HEK293 (cell line): ENCODE measurements at regions not wholly inside any gene's neighbourhood (a gene's known extent, or its start where the extent isn't known, plus 50 kb on each side); places are given as distances from the start of the nearest gene placed in this dataset.

Experiments used
- CTCF ChIA-PET: fragments of 350-600 bp; formaldehyde crosslinking; extraction: SDS; loops from one replicate; lab custom pipeline; 2021; ENCODE audit warnings: antibody characterized with exemption; lab: Yijun Ruan, JAX
- POLR2A ChIA-PET: fragments of 300-600 bp; formaldehyde crosslinking; extraction: SDS; loops from one replicate; lab custom pipeline; 2020; ENCODE audit warnings: antibody characterized with exemption, inconsistent platforms; lab: Yijun Ruan, JAX
- H3K27ac ChIP-seq: fragments of 200-500 bp; sonication (Bioruptor generic); 2 replicates; pipeline ENCODE4 v1.5.1; 2014; ENCODE audit warnings: low read depth, low read length, control low read depth, inconsistent platforms; ENCODE audit errors: extremely low read depth
- H3K36me3 ChIP-seq, 2 experiments: fragments of 200-500 bp in 1 of 2; sonication (Bioruptor generic) in 1 of 2; 1 replicate in 1 of 2; 2 replicates in 1 of 2; pipeline ENCODE4 v1.5.1; 2014 to 2017; ENCODE audit warnings: inconsistent platforms in 2 of 2, low read length in 2 of 2; ENCODE audit not compliant: control insufficient read depth in 2 of 2, insufficient read depth in 1 of 2
- H3K4me1 ChIP-seq: fragments of 200-500 bp; sonication (Bioruptor generic); 2 replicates; pipeline ENCODE4 v1.5.1; 2014; ENCODE audit warnings: mild to moderate bottlenecking, low read length, inconsistent platforms; ENCODE audit not compliant: control insufficient read depth, insufficient read depth
- H3K4me3 ChIP-seq: 2 replicates; pipeline ENCODE4 v1.5.1; 2011; ENCODE audit warnings: low read depth, mild to moderate bottlenecking, control low read depth, low read length, moderate library complexity
- H3K9me3 ChIP-seq: fragments of 200-500 bp; sonication (Bioruptor generic); 2 replicates; pipeline ENCODE4 v1.5.1; 2014; ENCODE audit warnings: low read depth, low read length, inconsistent platforms; ENCODE audit not compliant: control insufficient read depth, insufficient read depth
- HOXD13 ChIP-seq: sonication (generic); formaldehyde crosslinking; IDR thresholded peaks from 2 replicates; pipeline ENCODE4 v1.8.0; 2022; ENCODE audit warnings: missing genetic modification reagents, borderline replicate concordance
- MYNN ChIP-seq: fragments of 450-650 bp; formaldehyde crosslinking; IDR thresholded peaks from 2 replicates; pipeline ENCODE4 v1.5.1; 2016; ENCODE audit warnings: missing biosample characterization, missing genetic modification characterization, borderline replicate concordance
- SCRT2 ChIP-seq: fragments of 450-650 bp; formaldehyde crosslinking; IDR thresholded peaks from 2 replicates; pipeline ENCODE4 v1.5.1; 2016; ENCODE audit warnings: missing biosample characterization, missing genetic modification characterization
- YY2 ChIP-seq: fragments of 450-650 bp; formaldehyde crosslinking; IDR thresholded peaks from 2 replicates; pipeline ENCODE4 v1.5.1; 2016; ENCODE audit warnings: missing biosample characterization, missing genetic modification characterization
- ZBTB21 ChIP-seq: fragments of 450-650 bp; formaldehyde crosslinking; IDR thresholded peaks from 2 replicates; pipeline ENCODE4 v1.5.1; 2017; ENCODE audit warnings: missing biosample characterization, missing genetic modification characterization
- ZBTB6 ChIP-seq: fragments of 450-650 bp; formaldehyde crosslinking; IDR thresholded peaks from 2 replicates; pipeline ENCODE4 v1.5.1; 2017; ENCODE audit warnings: missing biosample characterization, missing genetic modification characterization
- ZBTB8A ChIP-seq: fragments of 450-650 bp; formaldehyde crosslinking; IDR thresholded peaks from 2 replicates; pipeline ENCODE4 v1.5.1; 2016; ENCODE audit warnings: missing biosample characterization, missing genetic modification characterization
- ZFP3 ChIP-seq: fragments of 450-650 bp; formaldehyde crosslinking; IDR thresholded peaks from 2 replicates; pipeline ENCODE4 v1.5.1; 2016; ENCODE audit warnings: low read depth, missing biosample characterization, missing genetic modification characterization
- ZIC2 ChIP-seq: fragments of 450-650 bp; formaldehyde crosslinking; IDR thresholded peaks from 2 replicates; pipeline ENCODE4 v1.5.1; 2016; ENCODE audit warnings: missing biosample characterization, missing genetic modification characterization
- ZNF133 ChIP-seq: fragments of 450-650 bp; formaldehyde crosslinking; IDR thresholded peaks from 2 replicates; pipeline ENCODE4 v1.5.1; 2016; ENCODE audit warnings: missing biosample characterization, missing genetic modification characterization
- ZNF140 ChIP-seq: fragments of 450-650 bp; formaldehyde crosslinking; IDR thresholded peaks from 2 replicates; pipeline ENCODE4 v1.5.1; 2016; ENCODE audit warnings: missing biosample characterization, missing genetic modification characterization
- ZNF146 ChIP-seq: fragments of 450-650 bp; formaldehyde crosslinking; IDR thresholded peaks from 2 replicates; pipeline ENCODE4 v1.5.1; 2016; ENCODE audit warnings: missing biosample characterization, missing genetic modification characterization
- ZNF169 ChIP-seq: fragments of 450-650 bp; formaldehyde crosslinking; IDR thresholded peaks from 2 replicates; pipeline ENCODE4 v1.5.1; 2016; ENCODE audit warnings: missing biosample characterization, missing genetic modification characterization
- ZNF221 ChIP-seq: fragments of 450-650 bp; formaldehyde crosslinking; IDR thresholded peaks from 2 replicates; pipeline ENCODE4 v1.5.1; 2017; ENCODE audit warnings: missing biosample characterization, missing genetic modification characterization, borderline replicate concordance
- ZNF23 ChIP-seq: fragments of 450-650 bp; formaldehyde crosslinking; IDR thresholded peaks from 2 replicates; pipeline ENCODE4 v1.5.1; 2016; ENCODE audit warnings: missing biosample characterization, missing genetic modification characterization, borderline replicate concordance
- ZNF302 ChIP-seq: fragments of 450-650 bp; formaldehyde crosslinking; IDR thresholded peaks from 2 replicates; pipeline ENCODE4 v1.5.1; 2016; ENCODE audit warnings: missing biosample characterization, missing genetic modification characterization, low read depth
- ZNF488 ChIP-seq: fragments of 450-650 bp; formaldehyde crosslinking; IDR thresholded peaks from 2 replicates; pipeline ENCODE4 v1.5.1; 2016; ENCODE audit warnings: missing biosample characterization, missing genetic modification characterization
- ZNF513 ChIP-seq: fragments of 450-650 bp; IDR thresholded peaks from 2 replicates; pipeline ENCODE4 v1.5.1; 2018; ENCODE audit warnings: missing biosample characterization, missing genetic modification characterization
- ZNF555 ChIP-seq: fragments of 450-650 bp; formaldehyde crosslinking; conservative IDR thresholded peaks from 2 replicates; pipeline ENCODE4 v1.5.1; 2017; ENCODE audit warnings: missing biosample characterization, mild to moderate bottlenecking, missing genetic modification characterization, inconsistent platforms
- ZNF585B ChIP-seq: fragments of 450-650 bp; formaldehyde crosslinking; IDR thresholded peaks from 2 replicates; pipeline ENCODE4 v1.5.1; 2016; ENCODE audit warnings: missing biosample characterization, missing genetic modification characterization
- ZNF629 ChIP-seq: fragments of 450-650 bp; formaldehyde crosslinking; IDR thresholded peaks from 2 replicates; pipeline ENCODE4 v1.5.1; 2017; ENCODE audit warnings: missing biosample characterization, missing genetic modification characterization
- ZNF645 ChIP-seq: fragments of 450-650 bp; formaldehyde crosslinking; IDR thresholded peaks from 2 replicates; pipeline ENCODE4; 2016; ENCODE audit warnings: missing biosample characterization, missing genetic modification characterization
- ZNF747 ChIP-seq: fragments of 450-650 bp; formaldehyde crosslinking; IDR thresholded peaks from 2 replicates; pipeline ENCODE4 v1.5.1; 2016; ENCODE audit warnings: missing biosample characterization, missing genetic modification characterization

GRCh38 chr6:144957236-144957937 lies 672.3 kb downstream of the UTRN start (continued):
- TF ChIP-seq ZNF645 (tag by site-specific recombination) = no peak
- no peak for TF ChIP-seq ZNF585B (tag by site-specific recombination)

- TF ChIP-seq ZNF146 (tag by site-specific recombination) = no peak
- TF ChIP-seq ZNF513 (tag by site-specific recombination) = no peak
- no peak for TF ChIP-seq ZNF221
- POLR2A ChIA-PET = no interaction called here
- CTCF ChIA-PET = interaction anchor here (0.5 kb wide), 1 partner anchor 656 kb away, joined by 3 read pairs; no protein-coding TSS in a partner anchor
- no peak overlapping the region for H3K27ac ChIP-seq
- H3K4me1 ChIP-seq = no peaks in the 10 kb centered on the region
- no peaks in the 10 kb centered on the region for H3K9me3 ChIP-seq
- H3K36me3 ChIP-seq = no peaks in the 10 kb centered on the region
- no peak overlapping the region for H3K4me3 ChIP-seq
These were observed 684.0 kb downstream of the UTRN start for GRCh38 chr6:144969154-144969553.

GRCh38 chr6:144969602-144970272 lies 684.6 kb downstream of the UTRN start:
- Histone ChIP-seq H3K4me1 (no peaks in the 10 kb centered on the region), H3K36me3 (no peaks in the 10 kb centered on the region), H3K9me3 (no peaks in the 10 kb centered on the region), H3K27ac (no peak overlapping the region), H3K4me3 (no peak overlapping the region)
- ChIA-PET POLR2A (no interaction called here), CTCF (no interaction called here)
- no peak for TF ChIP-seq ZBTB8A
- no peak for TF ChIP-seq YY2 (tag by site-specific recombination)
- TF ChIP-seq ZBTB6 (tag by site-specific recombination) = no peak
- TF ChIP-seq ZNF555 (tag by site-specific recombination) = no peak
- no peak for TF ChIP-seq ZNF169
- TF ChIP-seq ZBTB21 (tag by site-specific recombination) = no peak
- no peak for TF ChIP-seq ZNF23 (tag by site-specific recombination)
- TF ChIP-seq ZIC2 = no peak
- TF ChIP-seq MYNN (tag by site-specific recombination) = no peak
- TF ChIP-seq SCRT2 (tag by site-specific recombination) = no peak
- no peak for TF ChIP-seq ZNF747 (tag by site-specific recombination)
- no peak for TF ChIP-seq ZNF629
- no peak for TF ChIP-seq ZNF488 (tag by site-specific recombination)
- no peak for TF ChIP-seq ZNF302 (tag by site-specific recombination)
- TF ChIP-seq ZFP3 (tag by site-specific recombination) = no peak
- TF ChIP-seq ZNF133 = no peak
- no peak for TF ChIP-seq ZNF140 (tag by site-specific recombination)
- no peak for TF ChIP-seq HOXD13 (CRISPR knock-in tag)
